ENCODE measurements at regions not wholly inside any gene's neighbourhood (a gene's known extent, or its start where the extent isn't known, plus 50 kb on each side); places are given as distances from the start of the nearest gene placed in this dataset.

DNA sequence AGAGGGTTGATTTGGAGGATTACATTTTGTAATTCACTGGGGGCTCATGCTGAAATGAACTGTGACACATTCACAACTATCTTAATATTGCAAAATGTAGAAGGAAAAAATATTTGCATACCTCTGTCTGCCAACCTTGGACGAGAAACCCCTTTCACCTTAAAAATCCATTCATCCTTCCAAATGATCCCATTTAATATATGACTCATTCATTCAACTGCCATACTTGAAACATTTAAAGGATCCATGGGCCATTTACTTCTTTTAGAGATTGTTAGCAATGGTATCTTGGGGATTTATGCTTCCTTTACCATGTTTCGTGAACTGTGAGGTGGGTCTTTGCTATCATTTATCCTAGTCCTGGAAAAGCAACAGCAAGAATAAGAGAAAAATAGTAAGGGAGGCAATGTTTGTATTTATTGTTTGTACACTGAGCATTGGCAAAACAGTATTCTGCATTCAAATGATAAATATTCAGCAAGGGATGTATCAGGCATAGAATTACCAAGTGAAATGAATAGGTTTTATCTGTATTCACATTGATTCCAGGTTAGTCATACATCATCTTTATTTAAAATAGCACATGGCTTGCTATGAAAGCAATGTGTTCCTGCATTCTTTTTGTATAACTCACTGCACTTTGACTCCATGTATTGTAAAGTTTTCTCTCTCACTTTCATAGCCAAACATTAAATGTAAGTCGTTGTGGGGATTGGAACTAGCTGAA lies 378.1 kb downstream of the NSUN3 start:
- Histone ChIP-seq H3K4me2 (ENCODE audit: control insufficient read depth, extremely low read depth, insufficient read depth, low read depth, low read length) (peak overlapping the region; percentile 30), H3K79me2 (ENCODE audit: control insufficient read depth, insufficient read depth, low read length) (no peaks in the 10 kb centered on the region), H3K9me3 (ENCODE audit: control insufficient read depth, low read depth, low read length) (no peaks in the 10 kb centered on the region), H3K4me3 (ENCODE audit: control insufficient read depth in 2 of 3, extremely low read depth in 1 of 3, insufficient read depth in 2 of 3, low read depth in 1 of 3, low read length in 3 of 3) (no peak overlapping the region), H3K27ac (ENCODE audit: control insufficient read depth, insufficient read depth, low read length) (peak overlapping the region; percentile 42), H3K4me1 (ENCODE audit: control insufficient read depth, extremely low read depth, insufficient read depth, low read length) (peaks cover 15% of the 10 kb centered on the region), H3K27me3 (ENCODE audit: control insufficient read depth, extremely low read depth, insufficient read depth, low read length) (no peaks in the 10 kb centered on the region), H2AFZ (ENCODE audit: control insufficient read depth, low read length) (no peak overlapping the region), H3K36me3 (ENCODE audit: control insufficient read depth in 2 of 2, extremely low read depth in 1 of 2, insufficient read depth in 2 of 2, low read length in 2 of 2) (no peaks in the 10 kb centered on the region), H3K9ac (ENCODE audit: control insufficient read depth, extremely low read depth, insufficient read depth, low read length) (no peak overlapping the region), H4K20me1 (ENCODE audit: control insufficient read depth, extremely low read depth, insufficient read depth, low read length) (no peaks in the 10 kb centered on the region), H3K9me1 (ENCODE audit: control insufficient read depth, extremely low read depth, insufficient read depth, low read length) (no peaks in the 10 kb centered on the region)
- FAIRE-seq (peak; percentile 84), DNase-seq (ENCODE audit: low read depth, low spot score) (no peak)
- no peak for TF ChIP-seq CTCF (optimal IDR thresholded peaks at IDR 0.05 in 1 of 3, IDR thresholded peaks at IDR 0.05 in 1 of 3, conservative IDR thresholded peaks at IDR 0.05 in 1 of 3; ENCODE audit: extremely low read depth in 1 of 3, insufficient read depth in 2 of 3, low read length in 3 of 3)
- TF ChIP-seq EZH2 (IDR thresholded peaks at IDR 0.05; ENCODE audit: low read length): no peak
- dilution Hi-C loops (cut with MboI; ENCODE audit: extremely low pct_ligation_motif_present, low sequenced_read_pairs): no loop called here

DNA sequence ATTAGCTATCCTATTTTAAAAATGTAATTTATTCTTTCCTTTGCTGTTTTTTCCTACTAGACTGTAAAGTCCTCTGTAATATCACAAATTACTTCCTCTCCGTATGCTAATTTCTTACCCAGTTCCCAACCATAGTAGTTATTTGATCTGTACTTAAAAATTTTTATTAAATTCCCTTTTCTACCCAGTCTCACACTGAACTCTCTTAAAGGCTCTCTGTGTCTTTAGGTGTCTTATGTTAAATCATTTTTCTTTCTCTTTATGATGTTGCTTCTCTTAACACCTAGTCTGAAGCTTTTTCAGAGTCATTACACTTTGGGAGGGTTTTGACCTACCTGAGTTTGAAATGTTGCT lies 378.6 kb downstream of the NSUN3 start:
- no peaks in the 10 kb centered on the region for H4K20me1 ChIP-seq (ENCODE audit: control insufficient read depth, extremely low read depth, insufficient read depth, low read length)
- DNase-seq (ENCODE audit: low read depth, low spot score) (no peak), FAIRE-seq (no peak)
- dilution Hi-C loops (cut with MboI; ENCODE audit: extremely low pct_ligation_motif_present, low sequenced_read_pairs): no loop called here
- peaks cover 15% of the 10 kb centered on the region for H3K4me1 ChIP-seq (ENCODE audit: control insufficient read depth, extremely low read depth, insufficient read depth, low read length)
- peak overlapping the region; percentile 47 for H2AFZ ChIP-seq (ENCODE audit: control insufficient read depth, low read length)
- H3K4me2 ChIP-seq (ENCODE audit: control insufficient read depth, extremely low read depth, insufficient read depth, low read depth, low read length): peak overlapping the region; percentile 30
- TF ChIP-seq CTCF (optimal IDR thresholded peaks at IDR 0.05 in 1 of 3, IDR thresholded peaks at IDR 0.05 in 1 of 3, conservative IDR thresholded peaks at IDR 0.05 in 1 of 3; ENCODE audit: extremely low read depth in 1 of 3, insufficient read depth in 2 of 3, low read length in 3 of 3): no peak
- no peak for TF ChIP-seq EZH2 (IDR thresholded peaks at IDR 0.05; ENCODE audit: low read length)
- no peak overlapping the region for H3K9ac ChIP-seq (ENCODE audit: control insufficient read depth, extremely low read depth, insufficient read depth, low read length)
- H3K27me3 ChIP-seq (ENCODE audit: control insufficient read depth, extremely low read depth, insufficient read depth, low read length): no peaks in the 10 kb centered on the region
- no peaks in the 10 kb centered on the region for H3K9me1 ChIP-seq (ENCODE audit: control insufficient read depth, extremely low read depth, insufficient read depth, low read length)
- H3K36me3 ChIP-seq (ENCODE audit: control insufficient read depth in 2 of 2, extremely low read depth in 1 of 2, insufficient read depth in 2 of 2, low read length in 2 of 2): no peaks in the 10 kb centered on the region
- H3K4me3 ChIP-seq (ENCODE audit: control insufficient read depth in 2 of 3, extremely low read depth in 1 of 3, insufficient read depth in 2 of 3, low read depth in 1 of 3, low read length in 3 of 3): no peak overlapping the region
- H3K79me2 ChIP-seq (ENCODE audit: control insufficient read depth, insufficient read depth, low read length): no peaks in the 10 kb centered on the region
- H3K9me3 ChIP-seq (ENCODE audit: control insufficient read depth, low read depth, low read length): no peaks in the 10 kb centered on the region
- H3K27ac ChIP-seq (ENCODE audit: control insufficient read depth, insufficient read depth, low read length): peak overlapping the region; percentile 18

Data from keratinocyte (primary cell).